Stromal cell of bone marrow (primary cell): ENCODE measurements at regions not wholly inside any gene's neighbourhood (a gene's known extent, or its start where the extent isn't known, plus 50 kb on each side); places are given as distances from the start of the nearest gene placed in this dataset.

Source experiments
- DNase-seq: peaks from one replicate; pipeline ENCODE4 v3.0.0-alpha.2; 2012; ENCODE audit warnings: low read depth

GRCh38 chr3:72299823-72300222, 514.9 kb upstream of the PROK2 start:
- no peak for DNase-seq

GRCh38 chr3:72299321-72299802, 514.4 kb upstream of the PROK2 start:
- peak; percentile 27 for DNase-seq

GRCh38 chr3:72298201-72299152, 513.5 kb upstream of the PROK2 start:
- no peak for DNase-seq

GRCh38 chr3:72297481-72297880, 512.5 kb upstream of the PROK2 start:
- no peak for DNase-seq

- DNase-seq, result no peak
Observed at GRCh38 chr3:72296477-72297111, 511.6 kb upstream of the PROK2 start.

GRCh38 chr3:72295962-72296450, 511.1 kb upstream of the PROK2 start:
- no peak for DNase-seq

- DNase-seq, result no peak
Observed at GRCh38 chr3:72295276-72295961, 510.5 kb upstream of the PROK2 start.

- DNase-seq, result no peak
Observed at GRCh38 chr3:72290859-72291638, 506.1 kb upstream of the PROK2 start.

- no peak for DNase-seq
Observed at GRCh38 chr3:72289692-72290071, 504.7 kb upstream of the PROK2 start.

GRCh38 chr3:72288955-72289691, 504.2 kb upstream of the PROK2 start:
- peak; percentile 43 for DNase-seq

- no peak for DNase-seq
Observed at GRCh38 chr3:72287956-72288355, 503.0 kb upstream of the PROK2 start.

GRCh38 chr3:72285502-72285901, 500.6 kb upstream of the PROK2 start:
- no peak for DNase-seq

GRCh38 chr3:72284471-72284870, 499.5 kb upstream of the PROK2 start:
- DNase-seq, result no peak

- no peak for DNase-seq
Observed at GRCh38 chr3:72282918-72283317, 498.0 kb upstream of the PROK2 start.

GRCh38 chr3:72281551-72281950, 496.6 kb upstream of the PROK2 start:
- DNase-seq, result no peak

- DNase-seq, result no peak
Observed at GRCh38 chr3:72280876-72281275, 495.9 kb upstream of the PROK2 start.

- DNase-seq, result no peak
Observed at GRCh38 chr3:72279631-72280041, 494.7 kb upstream of the PROK2 start.

GRCh38 chr3:72279068-72279604, 494.2 kb upstream of the PROK2 start:
- no peak for DNase-seq

- DNase-seq, result no peak
Observed at GRCh38 chr3:72278349-72279067, 493.6 kb upstream of the PROK2 start.

- DNase-seq, result no peak
Observed at GRCh38 chr3:72277710-72278109, 492.8 kb upstream of the PROK2 start.
